Naive thymus-derived CD4-positive, alpha-beta T cell (primary cell): ENCODE measurements at regions not wholly inside any gene's neighbourhood (a gene's known extent, or its start where the extent isn't known, plus 50 kb on each side); places are given as distances from the start of the nearest gene placed in this dataset.

Experiments
- ATAC-seq: fragments of 150-1000 bp; cut with Tn5 transposase; 2 replicates; pipeline ENCODE4 v1.10.0; 2021; ENCODE audit warnings: mild to moderate bottlenecking, moderate library complexity
- CTCF ChIA-PET: fragments of 350-600 bp; sonication (Branson Sonifier 250); formaldehyde crosslinking; loops from one replicate; lab custom pipeline; 2021; ENCODE audit warnings: antibody characterized with exemption; lab: Charles Lee
- POLR2A ChIA-PET: fragments of 350-600 bp; sonication (Branson Sonifier 250); formaldehyde crosslinking; loops from one replicate; lab custom pipeline; 2021; ENCODE audit warnings: antibody characterized with exemption, inconsistent platforms; lab: Charles Lee
- DNase-seq, 9 donors: peaks; one replicate each; pipeline versions ENCODE4 v3.0.0 to v3.0.0-alpha.2; 2020 to 2022; ENCODE audit warnings: mixed read lengths in 1 of 9
- H3K27ac ChIP-seq: one replicate; pipeline ENCODE4 v1.7.0; 2013; ENCODE audit warnings: mild to moderate bottlenecking, low read depth, low read length, moderate library complexity
- H3K27me3 ChIP-seq, 2 donors: one replicate each; pipeline ENCODE4 v1.7.0; 2013; ENCODE audit warnings: low read length in 2 of 2, mild to moderate bottlenecking in 2 of 2, moderate library complexity in 2 of 2; ENCODE audit not compliant: control insufficient read depth in 2 of 2, insufficient read depth in 2 of 2
- H3K36me3 ChIP-seq, 3 experiments: 1 replicate in 2 of 3; 2 replicates in 1 of 3; pipeline ENCODE4 v1.7.0; 2013; ENCODE audit warnings: low read length in 3 of 3, mild to moderate bottlenecking in 3 of 3, moderate library complexity in 1 of 3; ENCODE audit not compliant: insufficient read depth in 3 of 3, control insufficient read depth in 2 of 3
- H3K4me1 ChIP-seq, 2 donors: one replicate each; pipeline ENCODE4 v1.7.0; 2013; ENCODE audit warnings: low read length in 2 of 2, mild to moderate bottlenecking in 2 of 2, moderate library complexity in 1 of 2; ENCODE audit not compliant: control insufficient read depth in 2 of 2, insufficient read depth in 2 of 2
- H3K4me3 ChIP-seq: 2 replicates; pipeline ENCODE4 v1.7.0; 2013; ENCODE audit warnings: mild to moderate bottlenecking, low read length
- H3K9me3 ChIP-seq, 3 experiments: 1 replicate in 2 of 3; 2 replicates in 1 of 3; pipeline ENCODE4 v1.7.0; 2013; ENCODE audit warnings: low read length in 3 of 3; ENCODE audit not compliant: control insufficient read depth in 2 of 3
- H3K27ac Mint-ChIP-seq, 9 donors: one replicate each; pipeline ENCODE4 v1.8.0; 2020 to 2022; ENCODE audit warnings: mixed read lengths in 9 of 9, mild to moderate bottlenecking in 8 of 9, moderate library complexity in 5 of 9, inconsistent platforms in 2 of 9
- H3K27me3 Mint-ChIP-seq, 5 donors: one replicate each; pipeline ENCODE4 v1.8.0; 2021 to 2022; ENCODE audit warnings: mixed read lengths in 5 of 5, mild to moderate bottlenecking in 1 of 5
- H3K36me3 Mint-ChIP-seq, 5 donors: one replicate each; pipeline ENCODE4 v1.8.0; 2020 to 2022; ENCODE audit warnings: mixed read lengths in 5 of 5, mild to moderate bottlenecking in 3 of 5, inconsistent platforms in 1 of 5
- H3K4me1 Mint-ChIP-seq, 7 donors: one replicate each; pipeline ENCODE4 v1.8.0; 2020 to 2022; ENCODE audit warnings: mixed read lengths in 7 of 7, mild to moderate bottlenecking in 3 of 7, inconsistent platforms in 1 of 7
- H3K4me3 Mint-ChIP-seq, 10 donors: one replicate each; pipeline ENCODE4 v1.8.0; 2020 to 2022; ENCODE audit warnings: mild to moderate bottlenecking in 10 of 10, mixed read lengths in 10 of 10, moderate library complexity in 6 of 10, inconsistent platforms in 2 of 10
- H3K9me3 Mint-ChIP-seq, 11 donors: one replicate each; pipeline ENCODE4 v1.8.0; 2020 to 2022; ENCODE audit warnings: mixed read lengths in 11 of 11, mild to moderate bottlenecking in 4 of 11, inconsistent platforms in 1 of 11, moderate library complexity in 1 of 11
- intact Hi-C, 2 donors: fragments of 100-400 bp; cut with micrococcal nuclease; formaldehyde crosslinking; loops; one replicate each; pipeline ENCODE4 v1.15.1; 2023

- Histone ChIP-seq H3K27ac (no peak overlapping the region), H3K4me1 (no peaks in the 10 kb centered on the region), H3K9me3 (peaks cover 0 to 9% (median 0%) of the 10 kb centered on the region in 3 experiments), H3K4me3 (no peak overlapping the region), H3K27me3 (no peaks in the 10 kb centered on the region), H3K36me3 (no peaks in the 10 kb centered on the region)
- Mint-ChIP-seq H3K4me1 (no peaks in the 10 kb centered on the region), H3K27ac (no peak overlapping the region), H3K36me3 (no peaks in the 10 kb centered on the region), H3K27me3 (no peaks in the 10 kb centered on the region), H3K4me3 (no peak overlapping the region), H3K9me3 (peaks cover 8 to 49% (median 25%) of the 10 kb centered on the region in 11 donors)
- DNase-seq: no peak
- CTCF ChIA-PET: no interaction called here
- no peak for ATAC-seq
- intact Hi-C loops: no loop called here
- POLR2A ChIA-PET: no interaction called here
Measured at GRCh38 chr2:52852006-52852405, 915.6 kb upstream of the CHAC2 start.

DNA sequence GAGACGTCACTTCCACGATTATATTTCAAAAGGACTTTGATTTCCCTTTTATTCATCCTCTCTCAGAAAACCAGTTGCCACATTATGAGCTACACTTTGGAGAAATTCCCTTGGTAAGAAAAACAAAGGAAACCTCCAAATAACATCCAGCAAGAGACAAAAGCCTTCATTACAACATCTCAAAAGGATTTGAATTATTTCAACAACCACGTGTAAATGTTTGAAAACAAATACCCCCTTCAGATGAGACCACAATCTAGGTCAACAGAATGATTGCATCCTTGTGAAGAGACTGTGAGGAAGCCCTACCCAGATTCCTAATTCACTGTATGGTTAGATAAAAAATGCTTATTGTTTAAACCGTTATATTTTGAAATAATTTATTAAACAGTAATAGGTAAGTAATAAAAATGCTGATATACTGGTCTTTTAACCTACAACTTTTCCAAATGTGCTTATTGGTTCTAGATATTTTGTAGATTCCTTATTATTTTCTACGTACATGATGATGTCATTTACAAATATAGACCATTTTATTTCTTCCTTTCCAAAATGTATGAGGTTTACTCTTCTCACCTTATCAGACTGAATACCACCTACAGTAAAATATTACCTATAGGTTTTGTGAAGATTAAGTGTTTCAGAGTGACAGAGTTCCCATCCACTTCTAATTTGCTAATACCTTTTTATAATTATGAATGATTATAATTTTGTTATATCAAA is 922.7 kb upstream of the CHAC2 start:
- Histone ChIP-seq H3K4me1 (no peaks in the 10 kb centered on the region), H3K27me3 (no peaks in the 10 kb centered on the region), H3K9me3 (no peaks in the 10 kb centered on the region), H3K36me3 (no peaks in the 10 kb centered on the region), H3K4me3 (no peak overlapping the region), H3K27ac (no peak overlapping the region)
- ChIA-PET CTCF (no interaction called here), POLR2A (no interaction called here)
- intact Hi-C loops: no loop called here
- no peak overlapping the region for H3K4me3 Mint-ChIP-seq
- no peaks in the 10 kb centered on the region for H3K27me3 Mint-ChIP-seq
- ATAC-seq: no peak
- H3K4me1 Mint-ChIP-seq: no peaks in the 10 kb centered on the region
- H3K27ac Mint-ChIP-seq: no peak overlapping the region
- H3K9me3 Mint-ChIP-seq: peaks cover 0 to 18% (median 8%) of the 10 kb centered on the region in 11 donors
- DNase-seq: no peak
- no peaks in the 10 kb centered on the region for H3K36me3 Mint-ChIP-seq

DNA sequence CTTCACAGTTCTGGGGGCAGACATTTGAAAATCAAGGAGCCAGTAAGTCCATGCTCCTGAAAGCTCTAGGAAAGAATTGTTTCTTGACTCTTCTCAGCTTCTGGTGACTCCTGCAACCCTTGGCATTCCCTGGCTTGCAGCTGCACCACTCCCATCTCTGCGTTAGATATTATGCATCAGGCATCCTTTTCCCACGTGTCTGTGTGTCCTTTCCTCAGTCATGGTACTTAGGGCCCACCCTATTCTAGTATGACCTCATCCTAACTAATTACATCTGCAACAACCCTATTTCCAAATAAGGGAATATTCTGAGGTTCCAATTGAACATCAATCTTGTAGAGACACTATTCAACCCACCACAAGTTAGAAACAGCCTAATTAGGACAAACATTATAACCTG is 931.7 kb upstream of the CHAC2 start:
- ChIA-PET CTCF (no interaction called here), POLR2A (no interaction called here)
- no peaks in the 10 kb centered on the region for H3K27me3 Mint-ChIP-seq
- H3K27ac Mint-ChIP-seq: no peak overlapping the region
- H3K4me1 ChIP-seq: no peaks in the 10 kb centered on the region
- DNase-seq: no peak
- no peak for ATAC-seq
- intact Hi-C loops: no loop called here
- peaks cover 0 to 13% (median 3%) of the 10 kb centered on the region in 11 donors for H3K9me3 Mint-ChIP-seq
- H3K36me3 ChIP-seq: no peaks in the 10 kb centered on the region
- no peaks in the 10 kb centered on the region for H3K4me1 Mint-ChIP-seq
- no peaks in the 10 kb centered on the region for H3K27me3 ChIP-seq
- H3K4me3 ChIP-seq: no peak overlapping the region
- no peak overlapping the region for H3K27ac ChIP-seq
- no peaks in the 10 kb centered on the region for H3K9me3 ChIP-seq
- H3K4me3 Mint-ChIP-seq: no peak overlapping the region
- H3K36me3 Mint-ChIP-seq: no peaks in the 10 kb centered on the region

DNA sequence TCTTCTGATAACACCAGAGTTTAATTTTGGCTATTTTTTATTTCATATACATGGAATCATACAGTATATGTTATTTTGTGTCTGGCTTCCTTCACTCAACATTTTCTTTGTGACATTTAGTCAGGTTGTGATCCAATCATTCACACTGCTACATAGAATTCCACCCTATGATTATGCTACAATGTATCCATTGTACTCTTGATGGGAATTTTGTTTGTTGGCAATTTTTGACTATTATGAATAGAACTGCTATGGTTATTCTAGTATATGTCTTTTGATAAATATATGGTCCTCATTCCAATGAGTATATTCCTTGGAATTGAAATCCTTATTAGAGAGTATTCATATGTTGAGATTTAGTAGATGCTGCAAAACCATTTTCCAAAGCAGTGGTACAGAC is 936.4 kb upstream of the CHAC2 start:
- no peaks in the 10 kb centered on the region for H3K9me3 ChIP-seq
- no peak for ATAC-seq
- H3K27me3 Mint-ChIP-seq: no peaks in the 10 kb centered on the region
- no peaks in the 10 kb centered on the region for H3K4me1 ChIP-seq
- DNase-seq: no peak
- no peak overlapping the region for H3K27ac ChIP-seq
- ChIA-PET POLR2A (no interaction called here), CTCF (no interaction called here)
- H3K36me3 ChIP-seq: no peaks in the 10 kb centered on the region
- no peaks in the 10 kb centered on the region for H3K27me3 ChIP-seq
- no peak overlapping the region for H3K4me3 Mint-ChIP-seq
- no peak overlapping the region for H3K27ac Mint-ChIP-seq
- no peak overlapping the region for H3K4me3 ChIP-seq
- H3K36me3 Mint-ChIP-seq: no peaks in the 10 kb centered on the region
- intact Hi-C loops: no loop called here
- no peaks in the 10 kb centered on the region for H3K4me1 Mint-ChIP-seq
- peaks cover 0 to 11% (median 0%) of the 10 kb centered on the region in 11 donors for H3K9me3 Mint-ChIP-seq

- Histone ChIP-seq H3K4me3 (no peak overlapping the region), H3K4me1 (no peaks in the 10 kb centered on the region), H3K27me3 (no peaks in the 10 kb centered on the region), H3K27ac (no peak overlapping the region), H3K9me3 (no peaks in the 10 kb centered on the region), H3K36me3 (no peaks in the 10 kb centered on the region)
- H3K9me3 Mint-ChIP-seq: peaks cover 0 to 10% (median 2%) of the 10 kb centered on the region in 11 donors
- CTCF ChIA-PET: no interaction called here
- POLR2A ChIA-PET: no interaction called here
- H3K36me3 Mint-ChIP-seq: no peaks in the 10 kb centered on the region
- intact Hi-C loops: no loop called here
- ATAC-seq (no peak), DNase-seq (no peak)
- H3K27ac Mint-ChIP-seq: no peak overlapping the region
- H3K4me3 Mint-ChIP-seq: no peak overlapping the region
- H3K27me3 Mint-ChIP-seq: no peaks in the 10 kb centered on the region
- H3K4me1 Mint-ChIP-seq: no peaks in the 10 kb centered on the region
Measured at GRCh38 chr2:52828112-52828511, 939.5 kb upstream of the CHAC2 start.

DNA sequence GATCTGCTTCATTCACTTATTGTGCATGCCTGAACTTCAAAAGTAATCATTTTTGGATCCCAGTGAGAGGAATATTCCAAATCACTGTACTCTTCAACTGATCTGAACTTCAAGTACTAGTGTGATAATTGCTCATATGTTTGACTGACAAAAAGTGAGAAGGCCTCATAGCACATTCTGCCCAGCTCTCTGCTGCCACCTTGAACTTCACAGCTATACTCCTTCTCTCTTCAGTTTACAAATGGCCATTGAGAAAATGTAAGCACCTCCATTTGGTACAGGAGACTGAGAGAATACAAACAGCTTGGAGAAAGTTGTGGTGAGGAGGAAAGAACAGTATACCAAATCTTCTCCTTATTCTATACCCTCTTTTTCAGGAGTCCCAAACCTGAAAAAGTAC is 946.0 kb upstream of the CHAC2 start:
- CTCF ChIA-PET: no interaction called here

GRCh38 chr2:52818958-52819357 is 948.6 kb upstream of the CHAC2 start:
- Mint-ChIP-seq H3K36me3 (no peaks in the 10 kb centered on the region), H3K4me3 (no peak overlapping the region), H3K9me3 (peaks cover 0 to 21% (median 2%) of the 10 kb centered on the region in 11 donors), H3K27ac (no peak overlapping the region), H3K27me3 (no peaks in the 10 kb centered on the region), H3K4me1 (no peaks in the 10 kb centered on the region)
- H3K4me1 ChIP-seq: no peaks in the 10 kb centered on the region
- no peaks in the 10 kb centered on the region for H3K36me3 ChIP-seq
- CTCF ChIA-PET: no interaction called here
- DNase-seq (no peak), ATAC-seq (no peak)
- intact Hi-C loops: no loop called here
- H3K4me3 ChIP-seq: no peak overlapping the region
- H3K9me3 ChIP-seq: no peaks in the 10 kb centered on the region
- no peak overlapping the region for H3K27ac ChIP-seq
- H3K27me3 ChIP-seq: no peaks in the 10 kb centered on the region
- POLR2A ChIA-PET: no interaction called here

More for the DNA sequence above, 946.0 kb upstream of the CHAC2 start:
- Mint-ChIP-seq H3K36me3 (no peaks in the 10 kb centered on the region), H3K27me3 (no peaks in the 10 kb centered on the region), H3K27ac (no peak overlapping the region), H3K4me1 (no peaks in the 10 kb centered on the region), H3K9me3 (peaks cover 0 to 21% (median 2%) of the 10 kb centered on the region in 11 donors), H3K4me3 (no peak overlapping the region)
- no peak overlapping the region for H3K4me3 ChIP-seq
- no peak for ATAC-seq
- H3K27ac ChIP-seq: no peak overlapping the region
- H3K27me3 ChIP-seq: no peaks in the 10 kb centered on the region
- no peaks in the 10 kb centered on the region for H3K36me3 ChIP-seq
- H3K4me1 ChIP-seq: no peaks in the 10 kb centered on the region
- intact Hi-C loops: no loop called here
- POLR2A ChIA-PET: no interaction called here
- DNase-seq: no peak
- no peaks in the 10 kb centered on the region for H3K9me3 ChIP-seq
